ENCODE measurements at regions not wholly inside any gene's neighbourhood (a gene's known extent, or its start where the extent isn't known, plus 50 kb on each side); places are given as distances from the start of the nearest gene placed in this dataset.

DNA sequence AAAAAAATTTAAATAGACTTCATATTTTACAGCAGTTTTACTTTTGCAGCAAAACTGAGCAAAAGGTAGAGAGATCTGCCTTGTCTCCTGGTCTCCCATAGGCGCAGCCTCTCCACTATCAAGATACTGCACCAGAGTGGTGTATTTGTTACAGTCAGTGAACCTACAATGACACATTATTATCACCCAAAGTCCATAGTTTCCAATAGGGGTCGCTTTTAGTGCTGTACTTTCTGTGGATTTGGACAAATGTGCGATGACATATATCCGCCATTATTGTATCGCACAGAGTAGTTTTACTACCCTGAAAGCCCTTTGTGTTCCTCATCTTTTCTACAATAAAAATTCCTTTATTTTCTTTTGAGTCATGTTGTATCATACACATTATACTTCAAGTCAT lies 153.2 kb upstream of the CCDC179 start:
- Histone ChIP-seq H3K27me3 (replicated peaks; ENCODE audit: insufficient read depth, low read depth, low read length, poor library complexity) (no peaks in the 10 kb centered on the region), H3K4me3 (ENCODE audit: low read depth, low read length, poor library complexity, severe bottlenecking) (no peak overlapping the region), H3K36me3 (ENCODE audit: insufficient read depth, low read length, poor library complexity, severe bottlenecking) (no peaks in the 10 kb centered on the region), H3K27ac (ENCODE audit: low read depth, low read length, poor library complexity, severe bottlenecking) (no peak overlapping the region), H3K4me1 (ENCODE audit: insufficient read depth, low read length, poor library complexity, severe bottlenecking) (no peaks in the 10 kb centered on the region), H3K9me3 (ENCODE audit: low read depth, low read length, poor library complexity, severe bottlenecking) (no peaks in the 10 kb centered on the region)
- intact Hi-C loops (cut with micrococcal nuclease; ENCODE audit: unreplicated experiment), result no loop called here
- no TSS peak for BruUV-seq (replicated peaks)
- no peak for TF ChIP-seq EZH2 (IDR thresholded peaks at IDR 0.05; ENCODE audit: borderline replicate concordance, low read depth, low read length, poor library complexity, severe bottlenecking)
- TF ChIP-seq, protein P1, sequence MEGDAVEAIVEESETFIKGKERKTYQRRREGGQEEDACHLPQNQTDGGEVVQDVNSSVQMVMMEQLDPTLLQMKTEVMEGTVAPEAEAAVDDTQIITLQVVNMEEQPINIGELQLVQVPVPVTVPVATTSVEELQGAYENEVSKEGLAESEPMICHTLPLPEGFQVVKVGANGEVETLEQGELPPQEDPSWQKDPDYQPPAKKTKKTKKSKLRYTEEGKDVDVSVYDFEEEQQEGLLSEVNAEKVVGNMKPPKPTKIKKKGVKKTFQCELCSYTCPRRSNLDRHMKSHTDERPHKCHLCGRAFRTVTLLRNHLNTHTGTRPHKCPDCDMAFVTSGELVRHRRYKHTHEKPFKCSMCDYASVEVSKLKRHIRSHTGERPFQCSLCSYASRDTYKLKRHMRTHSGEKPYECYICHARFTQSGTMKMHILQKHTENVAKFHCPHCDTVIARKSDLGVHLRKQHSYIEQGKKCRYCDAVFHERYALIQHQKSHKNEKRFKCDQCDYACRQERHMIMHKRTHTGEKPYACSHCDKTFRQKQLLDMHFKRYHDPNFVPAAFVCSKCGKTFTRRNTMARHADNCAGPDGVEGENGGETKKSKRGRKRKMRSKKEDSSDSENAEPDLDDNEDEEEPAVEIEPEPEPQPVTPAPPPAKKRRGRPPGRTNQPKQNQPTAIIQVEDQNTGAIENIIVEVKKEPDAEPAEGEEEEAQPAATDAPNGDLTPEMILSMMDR (conservative IDR thresholded peaks at IDR 0.05; ENCODE audit: low read depth, low read length), result no peak
- CTCF ChIA-PET, result no interaction called here
- DNase-seq (ENCODE audit: low spot score), result peak; percentile 9
- POLR2A ChIA-PET (ENCODE audit: low non-redundant PET), result no interaction called here

DNA sequence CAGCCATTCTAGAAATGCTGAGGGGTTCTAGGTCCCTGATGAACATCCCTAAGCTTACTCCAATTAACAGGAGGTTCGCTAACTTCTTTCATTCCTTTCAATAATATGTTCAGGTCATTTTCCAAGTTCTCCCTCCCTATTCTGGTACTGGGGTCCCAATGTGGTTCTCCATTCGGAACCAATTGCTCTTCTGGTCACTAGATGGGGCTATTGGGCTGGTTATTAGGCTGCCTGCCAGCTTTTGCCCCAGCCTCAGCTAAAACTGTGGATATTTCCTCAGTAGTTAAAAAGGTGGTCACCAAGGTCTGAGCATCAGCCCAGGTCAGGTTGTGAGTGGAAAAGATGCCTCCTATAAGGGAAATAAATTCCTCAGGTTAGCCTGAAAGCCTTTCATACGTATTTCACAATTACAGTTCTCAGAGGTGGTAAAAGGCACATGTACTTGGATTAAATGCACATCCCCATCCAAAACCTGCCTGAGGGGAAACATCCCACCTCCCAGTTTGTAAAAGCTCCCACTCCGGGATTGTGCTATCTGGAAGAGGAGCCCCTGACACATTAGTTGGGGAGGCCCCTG lies 161.1 kb upstream of the CCDC179 start:
- no TSS peak for BruUV-seq (replicated peaks)
- TF ChIP-seq, protein P1 (conservative IDR thresholded peaks at IDR 0.05; ENCODE audit: low read depth, low read length), result peak; percentile 62
- no peak for TF ChIP-seq EZH2 (IDR thresholded peaks at IDR 0.05; ENCODE audit: borderline replicate concordance, low read depth, low read length, poor library complexity, severe bottlenecking)
- H3K27me3 ChIP-seq (replicated peaks; ENCODE audit: insufficient read depth, low read depth, low read length, poor library complexity), result no peaks in the 10 kb centered on the region
- H3K27ac ChIP-seq (ENCODE audit: low read depth, low read length, poor library complexity, severe bottlenecking), result no peak overlapping the region
- ChIA-PET CTCF (no interaction called here), POLR2A (ENCODE audit: low non-redundant PET) (no interaction called here)
- peak; percentile 16 for DNase-seq (ENCODE audit: low spot score)
- intact Hi-C loops (cut with micrococcal nuclease; ENCODE audit: unreplicated experiment), result loop anchor here (10.0 kb wide), 1 partner anchor 1363 kb away; no protein-coding TSS in a partner anchor
- H3K36me3 ChIP-seq (ENCODE audit: insufficient read depth, low read length, poor library complexity, severe bottlenecking), result no peaks in the 10 kb centered on the region
- no peaks in the 10 kb centered on the region for H3K9me3 ChIP-seq (ENCODE audit: low read depth, low read length, poor library complexity, severe bottlenecking)
- H3K4me3 ChIP-seq (ENCODE audit: low read depth, low read length, poor library complexity, severe bottlenecking), result no peak overlapping the region
- H3K4me1 ChIP-seq (ENCODE audit: insufficient read depth, low read length, poor library complexity, severe bottlenecking), result no peaks in the 10 kb centered on the region

GRCh38 chr11:23022854-23023253 lies 162.6 kb upstream of the CCDC179 start:
- Histone ChIP-seq H3K4me3 (ENCODE audit: low read depth, low read length, poor library complexity, severe bottlenecking) (no peak overlapping the region), H3K27ac (ENCODE audit: low read depth, low read length, poor library complexity, severe bottlenecking) (no peak overlapping the region), H3K4me1 (ENCODE audit: insufficient read depth, low read length, poor library complexity, severe bottlenecking) (no peaks in the 10 kb centered on the region), H3K9me3 (ENCODE audit: low read depth, low read length, poor library complexity, severe bottlenecking) (no peaks in the 10 kb centered on the region), H3K27me3 (replicated peaks; ENCODE audit: insufficient read depth, low read depth, low read length, poor library complexity) (no peaks in the 10 kb centered on the region), H3K36me3 (ENCODE audit: insufficient read depth, low read length, poor library complexity, severe bottlenecking) (no peaks in the 10 kb centered on the region)
- BruUV-seq (replicated peaks), result no TSS peak
- intact Hi-C loops (cut with micrococcal nuclease; ENCODE audit: unreplicated experiment), result loop anchor here (10.0 kb wide), 1 partner anchor 1362 kb away; no protein-coding TSS in a partner anchor
- CTCF ChIA-PET, result no interaction called here
- TF ChIP-seq, protein P1 (conservative IDR thresholded peaks at IDR 0.05; ENCODE audit: low read depth, low read length), result no peak
- TF ChIP-seq EZH2 (IDR thresholded peaks at IDR 0.05; ENCODE audit: borderline replicate concordance, low read depth, low read length, poor library complexity, severe bottlenecking), result no peak
- POLR2A ChIA-PET (ENCODE audit: low non-redundant PET), result no interaction called here
- DNase-seq (ENCODE audit: low spot score), result no peak
